K562 (cell line): ENCODE measurements at regions not wholly inside any gene's neighbourhood (a gene's known extent, or its start where the extent isn't known, plus 50 kb on each side); places are given as distances from the start of the nearest gene placed in this dataset.

Experiments
- ZNF431 ChIP-seq: sonication (generic); formaldehyde crosslinking; IDR thresholded peaks from 2 replicates; pipeline ENCODE4 v1.8.0; 2022; ENCODE audit warnings: mild to moderate bottlenecking, missing genetic modification reagents
- TF ChIP-seq, protein P1 (sequence below): sonication (generic); formaldehyde crosslinking; IDR thresholded peaks from 2 replicates; pipeline ENCODE4 v1.8.1; 2023; ENCODE audit warnings: missing genetic modification reagents, mild to moderate bottlenecking, borderline replicate concordance

- TF ChIP-seq ZNF431 (CRISPR knock-in tag): no peak
- TF ChIP-seq, protein P1, sequence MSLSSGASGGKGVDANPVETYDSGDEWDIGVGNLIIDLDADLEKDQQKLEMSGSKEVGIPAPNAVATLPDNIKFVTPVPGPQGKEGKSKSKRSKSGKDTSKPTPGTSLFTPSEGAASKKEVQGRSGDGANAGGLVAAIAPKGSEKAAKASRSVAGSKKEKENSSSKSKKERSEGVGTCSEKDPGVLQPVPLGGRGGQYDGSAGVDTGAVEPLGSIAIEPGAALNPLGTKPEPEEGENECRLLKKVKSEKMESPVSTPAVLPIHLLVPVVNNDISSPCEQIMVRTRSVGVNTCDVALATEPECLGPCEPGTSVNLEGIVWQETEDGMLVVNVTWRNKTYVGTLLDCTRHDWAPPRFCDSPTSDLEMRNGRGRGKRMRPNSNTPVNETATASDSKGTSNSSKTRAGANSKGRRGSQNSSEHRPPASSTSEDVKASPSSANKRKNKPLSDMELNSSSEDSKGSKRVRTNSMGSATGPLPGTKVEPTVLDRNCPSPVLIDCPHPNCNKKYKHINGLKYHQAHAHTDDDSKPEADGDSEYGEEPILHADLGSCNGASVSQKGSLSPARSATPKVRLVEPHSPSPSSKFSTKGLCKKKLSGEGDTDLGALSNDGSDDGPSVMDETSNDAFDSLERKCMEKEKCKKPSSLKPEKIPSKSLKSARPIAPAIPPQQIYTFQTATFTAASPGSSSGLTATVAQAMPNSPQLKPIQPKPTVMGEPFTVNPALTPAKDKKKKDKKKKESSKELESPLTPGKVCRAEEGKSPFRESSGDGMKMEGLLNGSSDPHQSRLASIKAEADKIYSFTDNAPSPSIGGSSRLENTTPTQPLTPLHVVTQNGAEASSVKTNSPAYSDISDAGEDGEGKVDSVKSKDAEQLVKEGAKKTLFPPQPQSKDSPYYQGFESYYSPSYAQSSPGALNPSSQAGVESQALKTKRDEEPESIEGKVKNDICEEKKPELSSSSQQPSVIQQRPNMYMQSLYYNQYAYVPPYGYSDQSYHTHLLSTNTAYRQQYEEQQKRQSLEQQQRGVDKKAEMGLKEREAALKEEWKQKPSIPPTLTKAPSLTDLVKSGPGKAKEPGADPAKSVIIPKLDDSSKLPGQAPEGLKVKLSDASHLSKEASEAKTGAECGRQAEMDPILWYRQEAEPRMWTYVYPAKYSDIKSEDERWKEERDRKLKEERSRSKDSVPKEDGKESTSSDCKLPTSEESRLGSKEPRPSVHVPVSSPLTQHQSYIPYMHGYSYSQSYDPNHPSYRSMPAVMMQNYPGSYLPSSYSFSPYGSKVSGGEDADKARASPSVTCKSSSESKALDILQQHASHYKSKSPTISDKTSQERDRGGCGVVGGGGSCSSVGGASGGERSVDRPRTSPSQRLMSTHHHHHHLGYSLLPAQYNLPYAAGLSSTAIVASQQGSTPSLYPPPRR: no peak
These were observed 77.4 kb upstream of the TMPRSS2 start for GRCh38 chr21:41585199-41585994.
